Gastroesophageal sphincter (tissue), 4 donors: ENCODE measurements at regions not wholly inside any gene's neighbourhood (a gene's known extent, or its start where the extent isn't known, plus 50 kb on each side); places are given as distances from the start of the nearest gene placed in this dataset.
"Not testable (repeated sequence)": the region's sequence is repeated elsewhere in the genome, so short reads cannot be mapped to it uniquely, and the experiment has no call there.

Source experiments
- ATAC-seq: fragments of 150-250 bp; one replicate; pipeline ENCODE4 v1.9.1; 2016; ENCODE audit warnings: mild to moderate bottlenecking, moderate library complexity
- H3K27ac ChIP-seq, 4 donors: fragments of 200-600 bp; sonication (generic) in 3 of 4; 1 replicate in 3 of 4; 2 replicates in 1 of 4; pipeline ENCODE4 v1.5.1; 2016 to 2019
- H3K27me3 ChIP-seq: fragments of 200-600 bp; sonication (generic); one replicate; pipeline ENCODE4 v1.5.1; 2019
- H3K36me3 ChIP-seq, 2 donors: fragments of 200-600 bp; sonication (generic); one replicate each; pipeline ENCODE4 v1.5.1; 2019; ENCODE audit warnings: control low read depth in 1 of 2
- H3K4me1 ChIP-seq, 3 donors: fragments of 200-600 bp; sonication (generic); 1 replicate in 2 of 3; 2 replicates in 1 of 3; pipeline ENCODE4 v1.5.1; 2016 to 2019; ENCODE audit warnings: control low read depth in 2 of 3
- H3K4me3 ChIP-seq, 2 donors: fragments of 200-600 bp; sonication (generic); one replicate each; pipeline ENCODE4 v1.5.1; 2019; ENCODE audit warnings: mild to moderate bottlenecking in 1 of 2, moderate library complexity in 1 of 2
- H3K9me3 ChIP-seq, 3 donors: fragments of 200-600 bp; sonication (generic); one replicate each; pipeline ENCODE4 v1.5.1; 2017 to 2019; ENCODE audit warnings: control low read depth in 2 of 3
- CTCF ChIP-seq, 4 experiments: fragments of 200-600 bp in 2 of 4; fragments of 450-650 bp in 2 of 4; sonication (generic) in 1 of 4; IDR thresholded peaks; one replicate each; pipeline ENCODE4 v1.5.1; 2017 to 2019; ENCODE audit warnings: antibody characterized with exemption in 4 of 4, mild to moderate bottlenecking in 2 of 4, moderate library complexity in 2 of 4
- EP300 ChIP-seq: sonication (generic); formaldehyde crosslinking; IDR thresholded peaks from one replicate; pipeline ENCODE4 v1.6.1; 2017; ENCODE audit warnings: antibody characterized with exemption, mild to moderate bottlenecking
- POLR2A ChIP-seq, 2 donors: fragments of 450-650 bp; IDR thresholded peaks; one replicate each; pipeline ENCODE4 v1.6.1; 2017; ENCODE audit warnings: antibody characterized with exemption in 2 of 2, mild to moderate bottlenecking in 2 of 2, moderate library complexity in 1 of 2
- POLR2AphosphoS5 ChIP-seq: sonication (generic); formaldehyde crosslinking; IDR thresholded peaks from one replicate; pipeline ENCODE4 v1.6.1; 2017; ENCODE audit warnings: antibody characterized with exemption
- WGBS, 2 donors: methylation state at CpG; one replicate each; pipeline ENCODE4 v1.1.5; 2018; ENCODE audit warnings: low coverage in 1 of 2; 5-methylcytosine and 5-hydroxymethylcytosine counted together

DNA sequence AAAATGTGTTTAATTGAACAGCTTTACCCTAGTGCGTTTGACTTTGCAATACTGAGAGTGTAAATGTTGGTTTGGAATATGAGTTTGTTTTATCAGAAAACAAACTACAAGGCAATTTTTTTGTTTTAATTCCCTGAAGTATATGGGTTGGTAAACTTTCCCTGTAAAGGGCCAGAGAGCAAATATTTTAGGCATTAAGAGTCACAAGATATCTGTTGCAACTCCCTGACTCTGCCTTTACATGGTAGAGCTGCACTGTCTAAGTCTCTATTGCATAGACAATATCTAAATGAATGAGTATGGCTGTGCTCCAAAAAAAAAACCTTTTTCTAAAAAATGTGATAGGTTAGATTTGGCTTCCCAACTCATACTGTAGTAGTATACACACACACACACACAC lies 115.1 kb upstream of the PBX1 start:
- no peak for ATAC-seq
- WGBS, 2 donors: 81 to 100% methylated on average over 1 of the region's 1 CpG
- Histone ChIP-seq H3K4me3 (no peak overlapping the region), H3K27ac (no peak overlapping the region), H3K36me3 (no peaks in the 10 kb centered on the region), H3K27me3 (no peaks in the 10 kb centered on the region), H3K4me1 (peaks cover 0 to 19% (median 0%) of the 10 kb centered on the region in 3 donors), H3K9me3 (no peaks in the 10 kb centered on the region)
- no peak for TF ChIP-seq EP300
- TF ChIP-seq CTCF (IDR thresholded peaks at IDR 0.05): no peak
- no peak for TF ChIP-seq POLR2A (IDR thresholded peaks at IDR 0.05)
- no peak for TF ChIP-seq POLR2AphosphoS5

DNA sequence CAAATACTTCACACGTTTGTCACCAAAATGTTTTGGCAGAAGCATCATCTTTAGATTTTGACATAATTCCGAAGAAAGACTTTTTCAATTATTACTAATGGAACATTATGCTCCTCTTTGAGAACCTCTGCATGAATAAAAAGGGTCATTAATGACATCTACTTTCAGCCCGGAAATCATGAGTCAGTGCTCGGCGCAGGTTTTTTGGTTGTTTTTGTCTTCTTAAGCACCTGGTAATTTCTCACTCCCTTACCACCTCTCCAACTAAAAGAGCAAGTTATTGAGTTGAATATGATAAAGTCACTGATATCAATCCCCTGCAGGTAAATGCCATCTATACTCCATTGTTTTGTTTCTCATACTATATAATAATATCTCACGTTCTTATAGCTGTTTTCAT lies 113.0 kb upstream of the PBX1 start:
- H3K27me3 ChIP-seq: no peaks in the 10 kb centered on the region
- H3K4me1 ChIP-seq: peaks cover 0 to 7% (median 0%) of the 10 kb centered on the region in 3 donors
- no peaks in the 10 kb centered on the region for H3K9me3 ChIP-seq
- no peak overlapping the region for H3K27ac ChIP-seq
- no peak overlapping the region for H3K4me3 ChIP-seq
- ATAC-seq: no peak
- H3K36me3 ChIP-seq: no peaks in the 10 kb centered on the region
- WGBS, 2 donors: 89 to 91% methylated on average over 5 to 6 of the region's 6 CpGs
- no peak for TF ChIP-seq CTCF (IDR thresholded peaks at IDR 0.05)
- TF ChIP-seq POLR2A (IDR thresholded peaks at IDR 0.05): no peak
- no peak for TF ChIP-seq EP300
- TF ChIP-seq POLR2AphosphoS5: no peak

GRCh38 chr1:164452549-164452948 lies 106.4 kb upstream of the PBX1 start:
- no peaks in the 10 kb centered on the region for H3K36me3 ChIP-seq
- no peak overlapping the region for H3K27ac ChIP-seq
- H3K9me3 ChIP-seq: peaks cover 0 to 7% (median 0%) of the 10 kb centered on the region in 3 donors
- WGBS, 2 donors: 100% methylated on average over 1 of the region's 1 CpG; no CpG with 5 or more reads in 1 of the 2 donors
- no peaks in the 10 kb centered on the region for H3K4me1 ChIP-seq
- ATAC-seq: no peak
- no peak overlapping the region for H3K4me3 ChIP-seq
- no peak for TF ChIP-seq POLR2A (IDR thresholded peaks at IDR 0.05)
- no peak for TF ChIP-seq CTCF (IDR thresholded peaks at IDR 0.05)
- no peak for TF ChIP-seq EP300
- no peak for TF ChIP-seq POLR2AphosphoS5
- H3K27me3 ChIP-seq: no peaks in the 10 kb centered on the region

DNA sequence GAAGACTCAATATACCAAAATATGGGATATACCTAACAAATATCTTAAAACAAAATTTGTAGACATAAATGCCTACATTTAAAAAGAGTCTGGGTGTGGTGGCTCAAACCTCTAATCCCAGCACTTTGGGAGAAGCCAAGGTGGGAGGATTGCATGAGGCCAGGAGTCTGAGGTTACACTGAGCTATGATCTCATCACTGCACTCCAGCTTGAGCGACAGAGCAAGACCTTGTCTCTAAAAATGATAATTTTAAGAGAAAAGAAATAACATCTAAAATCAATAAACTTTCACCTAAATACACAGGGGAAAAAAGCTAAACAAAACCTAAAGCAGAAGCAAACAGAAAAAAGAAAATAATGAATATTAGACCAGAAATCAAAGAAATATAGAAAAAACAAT lies 102.7 kb upstream of the PBX1 start:
- Histone ChIP-seq H3K27me3 (no peaks in the 10 kb centered on the region), H3K4me3 (no peak overlapping the region), H3K27ac (no peak overlapping the region), H3K4me1 (no peaks in the 10 kb centered on the region), H3K36me3 (no peaks in the 10 kb centered on the region), H3K9me3 (peaks cover 0 to 7% (median 0%) of the 10 kb centered on the region in 3 donors)
- 79% methylated on average over 1 of the region's 1 CpG; no CpG with 5 or more reads in 1 of the 2 donors for WGBS, 2 donors
- no peak for ATAC-seq
- TF ChIP-seq POLR2AphosphoS5 (no peak), CTCF (IDR thresholded peaks at IDR 0.05) (no peak), EP300 (no peak), POLR2A (IDR thresholded peaks at IDR 0.05) (no peak)

- not testable (repeated sequence) for ATAC-seq, H3K27ac ChIP-seq
- 94 to 100% methylated on average over 8 of the region's 25 CpGs for WGBS, 2 donors
These were observed 99.8 kb upstream of the PBX1 start for GRCh38 chr1:164459176-164459575.

More at GRCh38 chr1:164459176-164459575, 99.8 kb upstream of the PBX1 start:
- not testable (repeated sequence) for H3K4me3 ChIP-seq, H3K9me3 ChIP-seq, H3K36me3 ChIP-seq, H3K27me3 ChIP-seq, H3K4me1 ChIP-seq
